NCI-H460 (cell line): ENCODE measurements at regions not wholly inside any gene's neighbourhood (a gene's known extent, or its start where the extent isn't known, plus 50 kb on each side); places are given as distances from the start of the nearest gene placed in this dataset.
"Not testable (repeated sequence)": the region's sequence is repeated elsewhere in the genome, so short reads cannot be mapped to it uniquely, and the experiment has no call there.

Experiments used
- DNase-seq: peaks from one replicate; pipeline ENCODE4 v3.0.0-alpha.2; 2016; ENCODE audit warnings: low read depth; ENCODE audit errors: extremely low read depth

- no peak for DNase-seq
Observed at GRCh38 chr4:169934794-169935429, 91.3 kb downstream of the MFAP3L start.

GRCh38 chr4:169933531-169933930, 92.7 kb downstream of the MFAP3L start:
- DNase-seq = no peak

- DNase-seq = no peak
Observed at GRCh38 chr4:169931964-169932363, 94.2 kb downstream of the MFAP3L start.

- not testable (repeated sequence) for DNase-seq
Observed at GRCh38 chr4:169930755-169931154, 95.4 kb downstream of the MFAP3L start.

- DNase-seq = no peak
Observed at GRCh38 chr4:169927280-169927679, 98.9 kb downstream of the MFAP3L start.

GRCh38 chr4:169925678-169926077, 100.5 kb downstream of the MFAP3L start:
- no peak for DNase-seq

- no peak for DNase-seq
Observed at GRCh38 chr4:169922632-169923276, 103.4 kb downstream of the MFAP3L start.

GRCh38 chr4:169921732-169922131, 104.5 kb downstream of the MFAP3L start:
- no peak for DNase-seq

GRCh38 chr4:169921237-169921636, 105.0 kb downstream of the MFAP3L start:
- DNase-seq = no peak

GRCh38 chr4:169919194-169920124, 106.7 kb downstream of the MFAP3L start:
- not testable (repeated sequence) for DNase-seq

- DNase-seq = no peak
Observed at GRCh38 chr4:169915545-169915944, 110.7 kb downstream of the MFAP3L start.

GRCh38 chr4:169914866-169915265, 111.3 kb downstream of the MFAP3L start:
- no peak for DNase-seq

GRCh38 chr4:169912996-169913395, 113.2 kb downstream of the MFAP3L start:
- no peak for DNase-seq

- DNase-seq = no peak
Observed at GRCh38 chr4:169909897-169910296, 116.3 kb downstream of the MFAP3L start.

GRCh38 chr4:169909479-169909878, 116.7 kb downstream of the MFAP3L start:
- no peak for DNase-seq

- DNase-seq = no peak
Observed at GRCh38 chr4:169907705-169908104, 118.5 kb downstream of the MFAP3L start.

GRCh38 chr4:169906821-169907220, 119.4 kb downstream of the MFAP3L start:
- no peak for DNase-seq

GRCh38 chr4:169906104-169906503, 120.1 kb downstream of the MFAP3L start:
- DNase-seq = no peak

GRCh38 chr4:169902658-169903345, 123.4 kb downstream of the MFAP3L start:
- no peak for DNase-seq

- no peak for DNase-seq
Observed at GRCh38 chr4:169900241-169900845, 125.9 kb downstream of the MFAP3L start.
